NT2/D1 (cell line): ENCODE measurements at regions not wholly inside any gene's neighbourhood (a gene's known extent, or its start where the extent isn't known, plus 50 kb on each side); places are given as distances from the start of the nearest gene placed in this dataset.

Experiments used
- DNase-seq: peaks from one replicate; pipeline ENCODE4 v3.0.0-alpha.2; 2011; ENCODE audit warnings: low read depth, low spot score
- H3K27me3 ChIP-seq: 2 replicates; pipeline ENCODE4 v1.6.0; 2011; ENCODE audit warnings: mild to moderate bottlenecking; ENCODE audit not compliant: insufficient read length, insufficient read depth
- H3K36me3 ChIP-seq: 2 replicates; pipeline ENCODE4 v1.6.1; 2011; ENCODE audit warnings: mild to moderate bottlenecking, low read length, mixed read lengths; ENCODE audit not compliant: insufficient read depth, insufficient read length
- H3K4me1 ChIP-seq: 2 replicates; pipeline ENCODE4 v1.5.1; 2011; ENCODE audit not compliant: insufficient read depth, insufficient read length
- H3K4me3 ChIP-seq: 2 replicates; pipeline ENCODE4 v1.5.1; 2011; ENCODE audit warnings: low read depth; ENCODE audit not compliant: insufficient read length
- H3K9ac ChIP-seq: 2 replicates; pipeline ENCODE4 v1.6.0; 2011; ENCODE audit warnings: low read depth; ENCODE audit not compliant: insufficient read length
- H3K9me3 ChIP-seq: 2 replicates; pipeline ENCODE4 v1.5.1; 2011; ENCODE audit warnings: mild to moderate bottlenecking, low read length; ENCODE audit not compliant: insufficient read depth
- SUZ12 ChIP-seq: IDR thresholded peaks from 2 replicates; pipeline ENCODE4 v1.6.1; 2011; ENCODE audit not compliant: insufficient read length, insufficient read depth; ENCODE audit errors: extremely low read depth
- YY1 ChIP-seq: IDR thresholded peaks from 2 replicates; pipeline ENCODE4 v1.6.1; 2011; ENCODE audit not compliant: insufficient read length, insufficient read depth
- ZNF274 ChIP-seq: IDR thresholded peaks from 2 replicates; pipeline ENCODE4 v1.6.1; 2011; ENCODE audit warnings: mild to moderate bottlenecking, low read depth, low read length

GRCh38 chr3:18868911-18869689, 279.2 kb upstream of the KCNH8 start:
- H3K9ac ChIP-seq = no peak overlapping the region
- no peaks in the 10 kb centered on the region for H3K9me3 ChIP-seq
- DNase-seq = no peak
- no peaks in the 10 kb centered on the region for H3K4me1 ChIP-seq
- no peaks in the 10 kb centered on the region for H3K36me3 ChIP-seq
- no peak for TF ChIP-seq ZNF274
- TF ChIP-seq YY1 = no peak
- TF ChIP-seq SUZ12 = no peak
- H3K27me3 ChIP-seq = no peaks in the 10 kb centered on the region
- no peak overlapping the region for H3K4me3 ChIP-seq

- H3K4me1 ChIP-seq = no peaks in the 10 kb centered on the region
- H3K4me3 ChIP-seq = no peak overlapping the region
- no peak overlapping the region for H3K9ac ChIP-seq
- no peaks in the 10 kb centered on the region for H3K27me3 ChIP-seq
- no peaks in the 10 kb centered on the region for H3K36me3 ChIP-seq
- TF ChIP-seq SUZ12 (no peak), ZNF274 (no peak), YY1 (no peak)
- no peak for DNase-seq
- no peaks in the 10 kb centered on the region for H3K9me3 ChIP-seq
Measured at GRCh38 chr3:18866899-18867298, 281.4 kb upstream of the KCNH8 start.

- no peaks in the 10 kb centered on the region for H3K4me1 ChIP-seq
- TF ChIP-seq SUZ12 = no peak
- TF ChIP-seq YY1 = no peak
- no peak for TF ChIP-seq ZNF274
- no peak overlapping the region for H3K4me3 ChIP-seq
- H3K36me3 ChIP-seq = no peaks in the 10 kb centered on the region
- H3K9ac ChIP-seq = no peak overlapping the region
- no peaks in the 10 kb centered on the region for H3K9me3 ChIP-seq
- DNase-seq = no peak
- no peaks in the 10 kb centered on the region for H3K27me3 ChIP-seq
Measured at GRCh38 chr3:18864933-18865731, 283.2 kb upstream of the KCNH8 start.

- Histone ChIP-seq H3K27me3 (no peaks in the 10 kb centered on the region), H3K4me1 (no peaks in the 10 kb centered on the region), H3K9me3 (no peaks in the 10 kb centered on the region), H3K4me3 (no peak overlapping the region), H3K9ac (no peak overlapping the region), H3K36me3 (no peaks in the 10 kb centered on the region)
- no peak for TF ChIP-seq SUZ12
- no peak for TF ChIP-seq YY1
- no peak for TF ChIP-seq ZNF274
- no peak for DNase-seq
Measured at GRCh38 chr3:18862077-18862476, 286.2 kb upstream of the KCNH8 start.

GRCh38 chr3:18861137-18861536, 287.2 kb upstream of the KCNH8 start:
- Histone ChIP-seq H3K4me3 (no peak overlapping the region), H3K27me3 (no peaks in the 10 kb centered on the region), H3K9ac (no peak overlapping the region), H3K4me1 (no peaks in the 10 kb centered on the region), H3K36me3 (no peaks in the 10 kb centered on the region), H3K9me3 (no peaks in the 10 kb centered on the region)
- TF ChIP-seq ZNF274 (no peak), YY1 (no peak), SUZ12 (no peak)
- DNase-seq = no peak

GRCh38 chr3:18853269-18853668, 295.0 kb upstream of the KCNH8 start:
- H3K27me3 ChIP-seq = no peaks in the 10 kb centered on the region
- DNase-seq = no peak
- TF ChIP-seq ZNF274 = no peak
- TF ChIP-seq SUZ12 = no peak
- TF ChIP-seq YY1 = no peak
- H3K4me1 ChIP-seq = peaks cover 2% of the 10 kb centered on the region
- no peak overlapping the region for H3K4me3 ChIP-seq
- no peaks in the 10 kb centered on the region for H3K9me3 ChIP-seq
- H3K36me3 ChIP-seq = no peaks in the 10 kb centered on the region
- no peak overlapping the region for H3K9ac ChIP-seq

- H3K4me3 ChIP-seq = no peak overlapping the region
- H3K36me3 ChIP-seq = no peaks in the 10 kb centered on the region
- H3K9ac ChIP-seq = no peak overlapping the region
- no peak for DNase-seq
- no peaks in the 10 kb centered on the region for H3K9me3 ChIP-seq
- no peaks in the 10 kb centered on the region for H3K27me3 ChIP-seq
- TF ChIP-seq SUZ12 = no peak
- no peak for TF ChIP-seq YY1
- no peak for TF ChIP-seq ZNF274
- no peaks in the 10 kb centered on the region for H3K4me1 ChIP-seq
Measured at GRCh38 chr3:18847583-18848197, 300.6 kb upstream of the KCNH8 start.
